HG03565 (cell line): ENCODE measurements at regions not wholly inside any gene's neighbourhood (a gene's known extent, or its start where the extent isn't known, plus 50 kb on each side); places are given as distances from the start of the nearest gene placed in this dataset.

Source experiments
- ATAC-seq: cut with Tn5 transposase; IDR thresholded peaks from one replicate; pipeline ENCODE4 v1.9.1; 2021; ENCODE audit warnings: mild to moderate bottlenecking, moderate library complexity; ENCODE audit not compliant: unreplicated experiment

- no peak for ATAC-seq
Observed at GRCh38 chr1:60753036-60753900, 329.1 kb upstream of the NFIA start.

- ATAC-seq = no peak
Observed at GRCh38 chr1:60751306-60751705, 331.1 kb upstream of the NFIA start.

- ATAC-seq = no peak
Observed at GRCh38 chr1:60747353-60747752, 335.0 kb upstream of the NFIA start.

- no peak for ATAC-seq
Observed at GRCh38 chr1:60746278-60746791, 336.0 kb upstream of the NFIA start.

- no peak for ATAC-seq
Observed at GRCh38 chr1:60745484-60745883, 336.9 kb upstream of the NFIA start.

- no peak for ATAC-seq
Observed at GRCh38 chr1:60742339-60742738, 340.0 kb upstream of the NFIA start.

GRCh38 chr1:60740154-60740553 lies 342.2 kb upstream of the NFIA start:
- no peak for ATAC-seq

- no peak for ATAC-seq
Observed at GRCh38 chr1:60739729-60740128, 342.6 kb upstream of the NFIA start.

GRCh38 chr1:60732977-60733401 lies 349.4 kb upstream of the NFIA start:
- no peak for ATAC-seq

- ATAC-seq = no peak
Observed at GRCh38 chr1:60731321-60731720, 351.0 kb upstream of the NFIA start.

- ATAC-seq = no peak
Observed at GRCh38 chr1:60727552-60727951, 354.8 kb upstream of the NFIA start.

- no peak for ATAC-seq
Observed at GRCh38 chr1:60716472-60716871, 365.9 kb upstream of the NFIA start.

- ATAC-seq = no peak
Observed at GRCh38 chr1:60715970-60716369, 366.4 kb upstream of the NFIA start.

- no peak for ATAC-seq
Observed at GRCh38 chr1:60709426-60709825, 372.9 kb upstream of the NFIA start.

- no peak for ATAC-seq
Observed at GRCh38 chr1:60705026-60705425, 377.3 kb upstream of the NFIA start.

GRCh38 chr1:60703155-60703554 lies 379.2 kb upstream of the NFIA start:
- no peak for ATAC-seq

- ATAC-seq = no peak
Observed at GRCh38 chr1:60699325-60699724, 383.0 kb upstream of the NFIA start.

- ATAC-seq = no peak
Observed at GRCh38 chr1:60697204-60697994, 385.0 kb upstream of the NFIA start.

GRCh38 chr1:60696512-60696911 lies 385.8 kb upstream of the NFIA start:
- no peak for ATAC-seq

GRCh38 chr1:60695716-60696171 lies 386.6 kb upstream of the NFIA start:
- ATAC-seq = no peak

- ATAC-seq = no peak
Observed at GRCh38 chr1:60694980-60695379, 387.4 kb upstream of the NFIA start.

GRCh38 chr1:60692031-60692430 lies 390.3 kb upstream of the NFIA start:
- ATAC-seq = no peak
